CD4-positive, alpha-beta T cell (primary cell): ENCODE measurements at regions not wholly inside any gene's neighbourhood (a gene's known extent, or its start where the extent isn't known, plus 50 kb on each side); places are given as distances from the start of the nearest gene placed in this dataset.

Experiments used
- ATAC-seq: fragments of 200-7000 bp; cut with Tn5 transposase; one replicate; pipeline ENCODE4 v1.10.0; 2022; ENCODE audit warnings: mild to moderate bottlenecking; ENCODE audit not compliant: poor library complexity
- CTCF ChIA-PET: fragments of 350-600 bp; sonication (Branson Sonifier 250); formaldehyde crosslinking; loops from one replicate; lab custom pipeline; 2021; ENCODE audit warnings: antibody characterized with exemption, inconsistent platforms; lab: Charles Lee
- POLR2A ChIA-PET: fragments of 350-600 bp; sonication (Branson Sonifier 250); formaldehyde crosslinking; loops from one replicate; lab custom pipeline; 2021; ENCODE audit warnings: antibody characterized with exemption, inconsistent platforms; lab: Charles Lee
- DNase-seq, 14 experiments: peaks; one replicate each; pipeline ENCODE4 v3.0.0-alpha.2; 2013 to 2020; ENCODE audit warnings: mixed read lengths in 2 of 14
- H3K27ac ChIP-seq, 2 donors: one replicate each; pipeline versions ENCODE4 v1.5.1 to v1.7.0; 2013; ENCODE audit warnings: low read length in 2 of 2, low read depth in 1 of 2, mild to moderate bottlenecking in 1 of 2
- H3K27me3 ChIP-seq, 2 experiments: 1 replicate in 1 of 2; 2 replicates in 1 of 2; pipeline versions ENCODE4 v1.6.1 to v1.7.0; 2013; ENCODE audit warnings: low read length in 2 of 2, control low read depth in 1 of 2, mild to moderate bottlenecking in 1 of 2, moderate library complexity in 1 of 2; ENCODE audit not compliant: insufficient read depth in 2 of 2, control insufficient read depth in 1 of 2
- H3K36me3 ChIP-seq: one replicate; pipeline ENCODE4 v1.6.1; 2013; ENCODE audit warnings: low read length, control low read depth; ENCODE audit not compliant: insufficient read depth
- H3K4me1 ChIP-seq: one replicate; pipeline ENCODE4 v1.6.1; 2013; ENCODE audit warnings: low read length, control low read depth; ENCODE audit not compliant: insufficient read depth
- H3K4me3 ChIP-seq: one replicate; pipeline ENCODE4 v1.5.1; 2013; ENCODE audit warnings: mild to moderate bottlenecking, low read length, moderate library complexity
- H3K9me3 ChIP-seq, 2 experiments: 1 replicate in 1 of 2; 2 replicates in 1 of 2; pipeline versions ENCODE4 v1.6.1 to v1.7.0; 2013; ENCODE audit warnings: low read length in 2 of 2, mild to moderate bottlenecking in 2 of 2, control low read depth in 1 of 2, moderate library complexity in 1 of 2; ENCODE audit not compliant: control insufficient read depth in 1 of 2, insufficient read depth in 1 of 2
- H3K27ac Mint-ChIP-seq: one replicate; pipeline ENCODE4 v1.8.0; 2020; ENCODE audit warnings: mixed read lengths
- H3K27me3 Mint-ChIP-seq: one replicate; pipeline ENCODE4 v1.8.0; 2021; ENCODE audit warnings: mixed read lengths
- H3K36me3 Mint-ChIP-seq: one replicate; pipeline ENCODE4 v1.8.0; 2021; ENCODE audit warnings: low read depth, mixed read lengths
- H3K4me1 Mint-ChIP-seq: one replicate; pipeline ENCODE4 v1.8.0; 2021; ENCODE audit warnings: low read depth, mixed read lengths
- H3K4me3 Mint-ChIP-seq: one replicate; pipeline ENCODE4 v1.8.0; 2020; ENCODE audit warnings: mild to moderate bottlenecking, mixed read lengths
- H3K9me3 Mint-ChIP-seq: one replicate; pipeline ENCODE4 v1.8.0; 2020; ENCODE audit warnings: mixed read lengths
- intact Hi-C, 2 experiments: fragments of 100-400 bp; cut with DNase I in 1 of 2; cut with micrococcal nuclease in 1 of 2; formaldehyde crosslinking; loops; one replicate each; pipeline versions ENCODE4 v1.15.1 to v1.9.0; 2023 to 2025; cut with DNase I, micrococcal nuclease
- TF ChIP-seq, protein P1 (sequence below): fragments of 200-600 bp; IDR thresholded peaks from one replicate; pipeline ENCODE4 v1.8.0; 2022; ENCODE audit warnings: antibody characterized with exemption, mild to moderate bottlenecking

DNA sequence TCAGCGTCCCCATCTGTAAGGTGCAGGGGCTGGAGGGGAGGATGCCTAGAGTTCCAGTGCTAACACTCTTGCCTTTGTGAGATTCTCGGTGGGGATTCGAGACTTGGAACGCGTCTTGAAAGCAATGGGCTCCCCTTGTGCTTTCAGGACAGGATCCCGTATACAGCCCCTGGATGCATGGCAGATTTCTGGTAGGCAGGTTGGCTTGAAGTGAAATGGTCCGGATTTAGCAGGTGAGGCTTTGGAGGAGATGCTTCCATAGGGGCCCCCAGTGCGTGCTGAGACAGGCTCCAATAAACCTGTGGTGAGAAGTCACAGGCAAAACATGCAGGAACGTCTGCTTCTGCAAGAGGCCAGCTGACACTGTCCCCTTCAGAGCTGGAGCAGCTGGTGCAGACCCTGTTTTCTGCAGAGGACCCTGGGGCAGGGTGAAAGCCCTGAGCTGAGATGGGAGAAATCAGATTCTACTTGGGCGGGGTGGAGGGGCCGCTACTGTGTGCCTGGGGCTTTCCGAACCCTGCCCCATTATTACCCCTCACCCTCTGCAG is 270.4 kb downstream of the PTPRU start:
- DNase-seq = no peak
- no peak for ATAC-seq
- POLR2A ChIA-PET = no interaction called here

GRCh38 chr1:29505532-29506220 is 269.4 kb downstream of the PTPRU start:
- intact Hi-C loops = no loop called here
- Histone ChIP-seq H3K27me3 (peaks cover 8 to 10% of the 10 kb centered on the region in 2 experiments), H3K4me3 (no peak overlapping the region), H3K36me3 (no peaks in the 10 kb centered on the region), H3K4me1 (no peaks in the 10 kb centered on the region), H3K9me3 (no peaks in the 10 kb centered on the region), H3K27ac (no peak overlapping the region)
- H3K4me3 Mint-ChIP-seq = no peak overlapping the region
- no peaks in the 10 kb centered on the region for H3K4me1 Mint-ChIP-seq
- H3K27me3 Mint-ChIP-seq = peaks cover 65% of the 10 kb centered on the region
- no peaks in the 10 kb centered on the region for H3K36me3 Mint-ChIP-seq
- peak in 1 of 14 experiments; percentile 1 for DNase-seq
- ChIA-PET CTCF (no interaction called here), POLR2A (no interaction called here)
- H3K27ac Mint-ChIP-seq = no peak overlapping the region
- no peak for ATAC-seq
- no peaks in the 10 kb centered on the region for H3K9me3 Mint-ChIP-seq
- TF ChIP-seq, protein P1, sequence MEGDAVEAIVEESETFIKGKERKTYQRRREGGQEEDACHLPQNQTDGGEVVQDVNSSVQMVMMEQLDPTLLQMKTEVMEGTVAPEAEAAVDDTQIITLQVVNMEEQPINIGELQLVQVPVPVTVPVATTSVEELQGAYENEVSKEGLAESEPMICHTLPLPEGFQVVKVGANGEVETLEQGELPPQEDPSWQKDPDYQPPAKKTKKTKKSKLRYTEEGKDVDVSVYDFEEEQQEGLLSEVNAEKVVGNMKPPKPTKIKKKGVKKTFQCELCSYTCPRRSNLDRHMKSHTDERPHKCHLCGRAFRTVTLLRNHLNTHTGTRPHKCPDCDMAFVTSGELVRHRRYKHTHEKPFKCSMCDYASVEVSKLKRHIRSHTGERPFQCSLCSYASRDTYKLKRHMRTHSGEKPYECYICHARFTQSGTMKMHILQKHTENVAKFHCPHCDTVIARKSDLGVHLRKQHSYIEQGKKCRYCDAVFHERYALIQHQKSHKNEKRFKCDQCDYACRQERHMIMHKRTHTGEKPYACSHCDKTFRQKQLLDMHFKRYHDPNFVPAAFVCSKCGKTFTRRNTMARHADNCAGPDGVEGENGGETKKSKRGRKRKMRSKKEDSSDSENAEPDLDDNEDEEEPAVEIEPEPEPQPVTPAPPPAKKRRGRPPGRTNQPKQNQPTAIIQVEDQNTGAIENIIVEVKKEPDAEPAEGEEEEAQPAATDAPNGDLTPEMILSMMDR = no peak

More for the DNA sequence above, 270.4 kb downstream of the PTPRU start:
- no peak overlapping the region for H3K27ac ChIP-seq
- Mint-ChIP-seq H3K4me1 (no peaks in the 10 kb centered on the region), H3K27ac (no peak overlapping the region), H3K36me3 (no peaks in the 10 kb centered on the region), H3K9me3 (no peaks in the 10 kb centered on the region), H3K4me3 (no peak overlapping the region), H3K27me3 (peaks cover 56% of the 10 kb centered on the region)
- no peak overlapping the region for H3K4me3 ChIP-seq
- CTCF ChIA-PET = no interaction called here
- intact Hi-C loops = no loop called here
- TF ChIP-seq, protein P1 = no peak
- no peaks in the 10 kb centered on the region for H3K9me3 ChIP-seq
- H3K27me3 ChIP-seq = peaks cover 8 to 10% of the 10 kb centered on the region in 2 experiments
- no peaks in the 10 kb centered on the region for H3K4me1 ChIP-seq
- H3K36me3 ChIP-seq = no peaks in the 10 kb centered on the region

DNA sequence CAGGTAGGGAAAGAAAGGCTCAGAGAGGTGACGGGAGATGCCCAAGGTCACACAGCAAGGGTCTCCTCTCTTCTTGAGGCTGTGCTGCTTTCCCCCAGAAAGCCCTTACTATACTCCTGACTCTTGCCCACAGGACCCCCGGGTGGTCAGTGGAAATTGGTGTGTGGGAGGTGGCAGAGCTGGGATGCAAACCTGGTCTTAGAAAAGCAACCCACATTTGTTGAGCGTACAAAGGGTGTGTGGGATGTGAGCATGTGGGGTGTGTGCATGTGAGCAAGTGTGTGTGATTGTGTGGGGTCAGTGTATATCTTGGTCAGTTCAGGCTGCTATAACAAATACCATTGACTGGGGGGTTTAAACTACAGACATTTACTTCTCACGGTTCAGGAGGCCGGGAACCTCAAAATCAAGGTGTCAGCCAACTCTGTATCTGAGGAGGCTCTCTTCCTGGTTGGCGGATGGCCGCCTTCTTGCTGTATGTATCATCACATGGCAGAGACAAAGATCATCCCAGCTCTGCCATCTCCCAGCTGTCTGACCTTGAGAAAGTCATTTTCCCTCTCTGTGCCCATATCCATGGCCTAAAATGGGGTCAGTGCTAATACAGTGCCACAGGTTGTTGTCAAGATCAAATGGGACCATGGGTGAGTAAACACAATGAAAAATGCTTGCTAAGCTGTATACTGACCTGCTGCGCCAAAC is 268.5 kb downstream of the PTPRU start:
- ATAC-seq (no peak), DNase-seq (no peak)
- ChIA-PET CTCF (no interaction called here), POLR2A (no interaction called here)
- Histone ChIP-seq H3K27me3 (peaks cover 8 to 10% of the 10 kb centered on the region in 2 experiments), H3K9me3 (no peaks in the 10 kb centered on the region), H3K27ac (no peak overlapping the region), H3K36me3 (no peaks in the 10 kb centered on the region), H3K4me1 (no peaks in the 10 kb centered on the region), H3K4me3 (no peak overlapping the region)
- peaks cover 66% of the 10 kb centered on the region for H3K27me3 Mint-ChIP-seq
- no peaks in the 10 kb centered on the region for H3K36me3 Mint-ChIP-seq
- no peak overlapping the region for H3K4me3 Mint-ChIP-seq
- intact Hi-C loops = no loop called here
- H3K27ac Mint-ChIP-seq = no peak overlapping the region
- H3K4me1 Mint-ChIP-seq = no peaks in the 10 kb centered on the region
- TF ChIP-seq, protein P1 = no peak
- no peaks in the 10 kb centered on the region for H3K9me3 Mint-ChIP-seq
